ENCODE measurements at regions not wholly inside any gene's neighbourhood (a gene's known extent, or its start where the extent isn't known, plus 50 kb on each side); places are given as distances from the start of the nearest gene placed in this dataset.

DNA sequence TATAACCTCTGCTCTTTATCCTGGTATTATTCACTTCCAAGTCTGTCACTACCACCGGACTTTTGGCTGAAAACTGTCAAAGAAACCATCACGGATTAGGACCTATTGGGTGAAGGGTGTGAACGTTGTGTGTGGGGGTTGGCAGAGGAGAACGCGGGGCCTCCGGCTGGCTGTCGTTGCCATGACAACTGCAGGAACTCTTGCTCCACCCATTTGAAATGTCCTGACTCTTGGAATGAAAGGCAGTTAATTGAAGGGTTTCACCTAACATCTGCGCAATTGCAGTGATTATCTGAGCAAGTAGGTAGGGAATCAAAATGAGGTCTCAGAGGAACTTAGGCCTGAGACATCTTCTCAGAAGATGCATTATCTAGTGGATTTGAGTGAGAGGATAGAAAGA, 60.9 kb upstream of the CLMP start:
- no peak for DNase-seq (ENCODE audit: low read depth)

DNA sequence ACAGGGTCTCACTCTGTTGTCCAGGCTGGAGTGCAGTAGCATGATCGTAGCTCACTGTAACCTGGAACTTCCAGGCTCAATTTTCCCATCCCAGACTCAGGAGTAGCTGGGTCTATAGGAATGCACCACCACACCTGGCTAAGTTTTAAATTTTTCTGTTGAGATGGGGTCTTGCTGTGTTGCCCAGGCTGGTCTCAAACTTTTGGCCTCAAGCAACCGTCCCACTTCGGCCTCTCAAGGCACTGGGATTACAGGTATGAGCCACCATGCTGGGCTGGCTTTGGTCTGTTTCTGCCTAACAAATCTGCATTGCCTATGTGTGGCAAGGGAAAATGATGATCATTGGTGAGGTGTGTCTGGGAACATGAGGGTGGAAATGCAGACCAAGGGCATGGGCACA, 59.3 kb upstream of the CLMP start:
- DNase-seq (ENCODE audit: low read depth) = no peak

DNA sequence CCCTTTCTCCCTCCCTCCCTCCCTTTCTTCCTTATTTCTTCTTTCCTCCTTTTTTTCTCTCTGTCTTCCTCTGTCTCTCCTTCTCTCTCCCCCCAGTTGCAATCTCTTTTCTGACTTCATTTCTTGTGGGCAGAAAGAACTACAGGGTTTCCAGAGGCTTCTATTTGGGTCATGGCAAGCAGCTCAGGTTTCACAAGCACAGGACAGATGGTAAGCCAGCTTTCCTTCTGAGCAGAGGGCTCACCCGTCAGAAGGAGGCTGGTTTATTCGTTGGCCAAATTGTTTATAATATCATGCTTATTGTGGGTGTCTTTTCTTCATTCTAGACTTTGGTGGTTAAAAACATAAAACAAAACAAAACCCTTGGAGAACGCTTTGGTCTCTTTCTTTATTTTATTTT, 58.9 kb upstream of the CLMP start:
- peak; percentile 45 for DNase-seq (ENCODE audit: low read depth)

DNA sequence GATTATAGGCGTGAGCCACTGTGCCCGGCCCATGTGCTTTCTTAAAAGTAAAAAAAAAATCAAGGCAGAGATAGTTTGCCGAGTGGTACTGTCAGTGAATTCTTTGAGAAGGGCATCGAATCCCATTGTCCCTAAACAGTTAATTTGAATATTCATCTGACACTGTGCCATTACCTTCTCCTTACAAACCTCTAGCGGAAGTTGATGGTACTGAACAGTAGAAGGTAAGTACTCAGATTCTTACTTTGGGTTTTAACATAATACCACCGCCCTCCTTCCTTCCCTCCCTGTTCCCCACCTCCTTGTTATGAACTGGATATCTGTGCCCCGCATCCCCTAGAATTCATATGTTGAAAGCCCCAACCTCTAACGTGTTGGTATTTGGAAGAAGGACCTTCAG, 58.2 kb upstream of the CLMP start:
- no peak for DNase-seq (ENCODE audit: low read depth)

DNA sequence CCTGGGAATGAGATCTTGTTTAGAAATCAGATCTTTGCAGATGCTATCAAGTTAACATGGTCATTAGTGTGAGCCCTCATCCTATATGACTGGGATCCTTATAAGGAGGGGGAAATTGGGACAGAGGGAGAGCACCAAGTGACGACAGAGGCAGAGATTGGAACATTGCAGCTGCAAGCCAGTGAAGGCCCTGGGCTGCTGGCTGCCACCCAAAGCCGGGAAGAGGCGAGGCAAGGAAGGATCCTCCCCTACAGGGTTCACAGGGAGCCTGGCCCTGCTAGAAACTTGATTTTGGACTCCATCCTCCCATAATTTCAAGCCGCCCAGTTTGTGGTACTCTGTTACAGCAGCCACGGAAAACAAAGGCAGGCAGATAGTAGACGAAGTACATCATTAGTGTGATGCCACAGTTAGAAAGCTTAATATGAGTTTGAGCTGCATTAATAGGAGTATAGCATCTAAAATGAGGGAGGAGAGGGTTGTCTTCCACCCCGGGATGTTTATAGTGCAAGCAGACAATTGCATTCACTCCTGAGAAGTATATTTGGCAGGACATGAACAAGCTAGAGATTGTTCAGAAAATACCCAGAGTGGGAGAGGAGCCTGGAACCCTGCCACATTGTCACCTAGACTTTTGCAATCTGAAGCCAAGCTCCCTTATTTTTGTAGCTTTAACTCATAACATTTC, 56.8 kb upstream of the CLMP start:
- DNase-seq (ENCODE audit: low read depth) = peak; percentile 72

DNA sequence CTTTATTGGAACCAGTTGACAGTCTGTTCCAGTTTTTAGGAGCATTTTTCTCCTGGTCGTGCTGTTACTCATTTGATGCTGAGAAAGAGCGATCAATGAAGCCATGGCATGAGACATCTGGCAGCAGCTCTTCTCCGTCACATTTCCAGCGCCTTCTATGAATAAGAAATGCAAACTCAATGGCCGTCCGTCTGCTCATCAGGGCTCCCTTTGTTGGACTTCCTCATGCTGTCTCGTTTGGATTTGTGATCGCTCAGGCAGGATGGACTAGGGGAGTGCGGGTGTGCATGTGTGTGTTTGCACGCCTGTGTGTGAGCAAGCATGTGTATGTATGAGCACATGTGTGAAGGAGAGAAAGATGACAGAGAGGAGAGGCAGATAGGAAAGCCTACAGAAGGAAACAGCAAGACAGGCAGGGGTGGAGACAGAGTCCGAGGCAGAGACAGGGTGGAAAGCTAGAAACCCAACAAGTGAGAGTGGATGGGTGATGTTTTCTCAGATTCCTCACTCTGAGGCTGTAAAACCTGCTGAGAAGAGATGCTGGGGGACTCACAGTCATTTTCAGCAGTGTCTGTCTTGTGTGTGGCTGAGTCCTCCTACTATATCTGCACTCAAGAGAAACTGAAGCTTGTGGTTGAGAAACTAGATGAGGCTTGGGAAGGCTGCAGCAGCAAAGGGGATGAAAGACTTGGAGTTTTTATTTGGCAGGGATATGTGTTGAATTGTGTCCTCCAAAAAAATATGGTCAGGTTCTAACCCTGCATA, 56.0 kb upstream of the CLMP start:
- no peak for DNase-seq (ENCODE audit: low read depth)

DNA sequence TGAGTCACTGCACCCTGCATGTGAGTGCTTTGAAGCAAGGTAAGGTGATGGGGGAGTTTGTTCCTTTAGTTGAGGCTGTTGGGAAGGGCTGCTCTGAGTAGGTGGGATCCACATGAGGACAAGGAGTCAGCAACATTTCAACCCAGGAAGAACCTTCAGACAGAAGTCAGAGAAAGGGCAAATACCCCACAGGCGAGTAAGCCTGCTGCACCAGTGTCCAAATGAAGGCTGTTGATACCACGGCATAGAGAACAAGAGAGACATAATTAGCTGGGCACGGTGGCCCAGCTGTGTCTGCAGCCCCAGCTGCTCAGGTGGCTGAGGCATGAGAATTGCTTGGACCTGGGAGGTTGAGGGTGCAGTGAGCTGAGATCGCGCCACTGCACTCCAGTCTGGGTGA, 54.3 kb upstream of the CLMP start:
- DNase-seq (ENCODE audit: low read depth) = peak; percentile 58

DNA sequence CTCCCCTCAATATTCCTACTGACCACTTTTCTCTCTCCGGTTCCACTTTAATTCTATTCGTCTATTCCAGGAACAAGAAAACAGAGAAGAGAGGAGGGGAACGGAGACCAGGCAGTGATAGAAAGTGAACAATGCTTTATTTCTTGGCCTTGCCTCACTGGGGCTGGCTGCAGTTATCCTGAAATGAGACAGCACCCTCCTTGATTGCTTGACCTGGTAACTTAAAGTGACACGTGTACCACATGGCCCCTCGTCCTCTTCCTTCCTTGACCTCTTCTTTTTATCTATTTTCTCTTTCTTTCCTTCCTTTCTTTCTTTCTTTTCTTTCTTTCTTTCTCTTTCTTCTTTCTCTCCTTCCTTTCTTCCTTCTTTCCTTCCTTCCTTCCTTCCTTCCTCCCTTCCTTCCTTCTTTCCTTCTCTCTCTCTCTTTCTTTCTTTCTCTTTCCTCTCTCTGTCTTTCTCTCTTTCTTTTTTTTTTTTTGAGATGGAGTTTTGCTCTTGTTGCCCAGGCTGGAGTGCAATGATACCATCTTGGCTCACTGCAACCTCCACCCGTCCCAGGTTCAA, 52.8 kb upstream of the CLMP start:
- no peak for DNase-seq (ENCODE audit: low read depth)

DNA sequence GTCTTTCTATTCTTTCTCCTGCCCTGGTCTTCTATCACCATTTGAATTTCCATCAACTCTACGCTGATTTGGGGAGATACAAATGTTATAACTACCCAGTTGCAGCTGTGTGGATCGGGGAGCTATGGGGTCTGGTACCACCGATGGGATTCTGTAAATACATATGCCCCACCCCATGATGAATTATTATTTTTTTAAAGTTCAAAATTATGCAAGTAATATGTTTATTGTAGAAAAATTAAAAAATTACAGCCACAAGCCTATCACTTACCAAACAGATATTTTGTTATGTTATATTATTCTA, 52.4 kb upstream of the CLMP start:
- no peak for DNase-seq (ENCODE audit: low read depth)

DNA sequence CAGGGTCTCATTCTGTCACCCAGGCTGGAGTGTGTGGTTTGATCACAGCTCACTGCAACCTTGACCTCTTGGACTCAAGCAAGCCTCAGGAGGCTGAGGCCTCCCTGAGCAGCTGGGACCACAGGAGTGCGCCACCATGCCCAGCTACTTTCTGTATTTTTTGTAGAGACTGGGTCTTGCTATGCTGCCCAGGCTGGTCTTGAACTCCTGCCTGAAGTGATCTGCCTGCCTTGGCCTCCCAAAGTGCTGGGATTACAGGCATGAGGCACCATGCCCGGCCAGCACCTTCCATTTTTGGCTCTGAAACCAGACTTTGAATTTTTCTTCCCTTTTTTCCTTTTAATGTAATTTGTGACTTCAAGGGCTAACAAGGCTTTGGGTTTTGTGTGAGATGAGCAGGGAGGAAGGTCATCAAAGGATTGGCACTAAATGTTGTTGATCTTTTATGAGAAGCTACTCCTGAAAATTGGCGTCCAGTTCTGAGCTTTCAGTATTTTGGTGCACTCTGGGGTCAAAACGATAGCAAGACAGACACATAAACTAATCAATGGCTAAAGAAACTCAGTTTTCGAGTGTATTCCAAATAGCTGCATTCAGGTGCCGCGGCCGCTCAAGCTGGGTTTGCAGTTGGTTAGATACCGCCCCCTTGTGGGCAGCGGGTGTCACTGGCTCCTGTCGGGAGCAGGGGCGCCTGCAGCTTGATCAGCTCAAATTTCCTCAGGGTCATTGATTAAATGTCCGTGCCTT, 51.9 kb upstream of the CLMP start:
- peak; percentile 76 for DNase-seq (ENCODE audit: low read depth)

DNA sequence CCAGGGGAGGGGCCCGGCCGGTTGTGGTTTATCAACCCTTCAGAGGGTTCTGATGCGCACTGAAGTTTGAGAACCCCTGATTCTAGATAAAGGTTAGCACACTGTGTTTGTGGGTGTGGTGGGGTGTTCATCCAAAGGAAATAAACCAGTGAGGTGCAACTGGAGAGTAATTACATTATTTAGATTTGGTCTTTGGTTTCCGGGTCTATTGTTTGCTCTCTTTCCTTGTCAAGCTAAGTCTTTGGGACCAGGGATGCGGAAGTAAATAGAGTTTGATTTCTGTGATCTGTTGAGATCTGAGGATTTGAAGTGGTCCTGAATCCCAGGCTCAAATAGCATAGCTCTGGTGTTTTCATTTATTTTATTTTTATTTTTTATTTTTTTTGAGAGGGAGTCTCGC, 50.5 kb upstream of the CLMP start:
- no peak for DNase-seq (ENCODE audit: low read depth)

All from RPMI7951 (cell line).